ENCODE measurements at regions not wholly inside any gene's neighbourhood (a gene's known extent, or its start where the extent isn't known, plus 50 kb on each side); places are given as distances from the start of the nearest gene placed in this dataset.

DNA sequence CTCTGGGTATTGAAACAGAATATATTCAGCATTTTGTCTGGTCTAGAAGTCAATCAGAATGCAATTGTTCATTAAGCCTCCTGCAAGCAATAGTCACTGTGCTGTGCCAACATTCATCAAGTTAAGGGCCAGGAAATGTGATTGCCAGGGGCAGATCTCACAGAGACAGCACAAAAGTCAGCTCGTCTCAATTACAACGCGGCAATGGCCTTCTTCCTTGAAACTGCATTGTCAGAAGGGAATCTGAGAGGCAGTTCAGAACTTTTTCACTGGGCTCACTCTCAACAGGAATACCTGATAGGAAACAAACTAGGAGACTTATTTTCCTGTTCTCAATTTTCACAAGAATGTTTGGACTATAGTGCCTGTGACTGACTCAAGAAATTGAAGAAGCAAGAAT is 131.1 kb upstream of the NR3C2 start:
- no peaks in the 10 kb centered on the region for H3K4me1 ChIP-seq (ENCODE audit: insufficient read depth, low read length)
- no peak overlapping the region for H3K4me3 ChIP-seq (replicated peaks in 1 of 3; ENCODE audit: insufficient read depth in 1 of 3, low read depth in 2 of 3, low read length in 3 of 3)
- H3K27me3 ChIP-seq (ENCODE audit: control insufficient read depth in 1 of 2, insufficient read depth in 2 of 2, low read length in 2 of 2), result no peaks in the 10 kb centered on the region
- no peak overlapping the region for H2AFZ ChIP-seq (ENCODE audit: low read length)
- DNase-seq (ENCODE audit: low spot score) (no peak), ATAC-seq (no peak), FAIRE-seq (no peak)
- BruUV-seq (replicated peaks), result no TSS peak
- H4K20me1 ChIP-seq (ENCODE audit: insufficient read depth, low read length), result no peaks in the 10 kb centered on the region
- H3K9ac ChIP-seq (ENCODE audit: insufficient read depth, low read depth, low read length), result no peak overlapping the region
- no peaks in the 10 kb centered on the region for H3K79me2 ChIP-seq (ENCODE audit: insufficient read depth, low read length)
- 6% methylated on average over 3 of the region's 3 CpGs for whole genome bisulfite sequencing (ENCODE audit: low lambda C conversion rate)
- CTCF ChIA-PET (ENCODE audit: low intra/inter-chr PET ratio, low total read pairs), result no interaction called here
- in situ Hi-C loops (cut with HindIII; ENCODE audit: extremely low pct_ligation_motif_present, low pct_unique_long_range_greater_than_20kb) (no loop called here), intact Hi-C loops (cut with micrococcal nuclease; ENCODE audit: unreplicated experiment) (no loop called here)
- peaks cover 12% of the 10 kb centered on the region for H3K9me3 ChIP-seq (ENCODE audit: low read length)
- TF ChIP-seq, protein P1, sequence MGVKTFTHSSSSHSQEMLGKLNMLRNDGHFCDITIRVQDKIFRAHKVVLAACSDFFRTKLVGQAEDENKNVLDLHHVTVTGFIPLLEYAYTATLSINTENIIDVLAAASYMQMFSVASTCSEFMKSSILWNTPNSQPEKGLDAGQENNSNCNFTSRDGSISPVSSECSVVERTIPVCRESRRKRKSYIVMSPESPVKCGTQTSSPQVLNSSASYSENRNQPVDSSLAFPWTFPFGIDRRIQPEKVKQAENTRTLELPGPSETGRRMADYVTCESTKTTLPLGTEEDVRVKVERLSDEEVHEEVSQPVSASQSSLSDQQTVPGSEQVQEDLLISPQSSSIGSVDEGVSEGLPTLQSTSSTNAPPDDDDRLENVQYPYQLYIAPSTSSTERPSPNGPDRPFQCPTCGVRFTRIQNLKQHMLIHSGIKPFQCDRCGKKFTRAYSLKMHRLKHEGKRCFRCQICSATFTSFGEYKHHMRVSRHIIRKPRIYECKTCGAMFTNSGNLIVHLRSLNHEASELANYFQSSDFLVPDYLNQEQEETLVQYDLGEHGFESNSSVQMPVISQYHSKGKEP (CRISPR knock-in tag; IDR thresholded peaks at IDR 0.05), result no peak
- TF ChIP-seq NFE2L1 (CRISPR knock-in tag; IDR thresholded peaks at IDR 0.05; ENCODE audit: borderline replicate concordance), result no peak
- TF ChIP-seq ZSCAN29 (CRISPR knock-in tag; conservative IDR thresholded peaks at IDR 0.05), result no peak
- no peak overlapping the region for H3K27ac ChIP-seq (ENCODE audit: extremely low read length, insufficient read depth, low read length)
- H3K4me2 ChIP-seq (ENCODE audit: low read depth, low read length), result no peak overlapping the region
- POLR2A ChIA-PET, result no interaction called here
- no peaks in the 10 kb centered on the region for H3K36me3 ChIP-seq (replicated peaks in 1 of 2; ENCODE audit: control insufficient read depth in 1 of 2, insufficient read depth in 2 of 2, low read length in 2 of 2)

DNA sequence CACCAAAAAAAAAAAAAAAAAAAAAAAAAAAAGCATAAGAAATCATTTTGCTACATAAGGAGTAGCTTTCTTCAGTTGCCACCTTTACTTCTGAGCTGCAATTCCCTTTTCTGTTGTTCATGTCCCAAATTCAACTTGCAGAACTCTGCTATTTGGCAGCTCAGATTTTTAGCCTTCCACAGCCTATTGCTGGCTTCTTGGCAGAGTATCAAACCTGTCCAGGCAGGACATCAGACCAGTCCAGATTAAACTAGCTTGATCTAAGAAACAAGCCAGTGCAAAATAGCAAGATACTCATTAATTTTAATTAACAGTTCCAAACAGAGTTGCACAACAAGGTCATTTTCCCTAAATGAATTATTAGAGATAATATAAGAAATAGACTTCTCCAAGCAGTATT is 123.6 kb upstream of the NR3C2 start:
- FAIRE-seq, result no peak
- H3K4me1 ChIP-seq (ENCODE audit: insufficient read depth, low read length), result no peaks in the 10 kb centered on the region
- no TSS peak for BruUV-seq (replicated peaks)
- H3K4me3 ChIP-seq (replicated peaks in 1 of 3; ENCODE audit: insufficient read depth in 1 of 3, low read depth in 2 of 3, low read length in 3 of 3), result no peak overlapping the region
- no peak overlapping the region for H3K9ac ChIP-seq (ENCODE audit: insufficient read depth, low read depth, low read length)
- no peaks in the 10 kb centered on the region for H3K27me3 ChIP-seq (ENCODE audit: control insufficient read depth in 1 of 2, insufficient read depth in 2 of 2, low read length in 2 of 2)
- no peak overlapping the region for H2AFZ ChIP-seq (ENCODE audit: low read length)
- ATAC-seq, result no peak
- H3K79me2 ChIP-seq (ENCODE audit: insufficient read depth, low read length), result no peaks in the 10 kb centered on the region
- H3K36me3 ChIP-seq (replicated peaks in 1 of 2; ENCODE audit: control insufficient read depth in 1 of 2, insufficient read depth in 2 of 2, low read length in 2 of 2), result no peaks in the 10 kb centered on the region
- no peaks in the 10 kb centered on the region for H4K20me1 ChIP-seq (ENCODE audit: insufficient read depth, low read length)
- H3K4me2 ChIP-seq (ENCODE audit: low read depth, low read length), result no peak overlapping the region
- intact Hi-C loops (cut with micrococcal nuclease; ENCODE audit: unreplicated experiment) (no loop called here), in situ Hi-C loops (cut with HindIII; ENCODE audit: extremely low pct_ligation_motif_present, low pct_unique_long_range_greater_than_20kb) (no loop called here)
- H3K9me3 ChIP-seq (ENCODE audit: low read length), result peaks cover 12% of the 10 kb centered on the region
- ChIA-PET POLR2A (no interaction called here), CTCF (ENCODE audit: low intra/inter-chr PET ratio, low total read pairs) (no interaction called here)
- DNase-seq (ENCODE audit: low spot score), result no peak
- H3K27ac ChIP-seq (ENCODE audit: extremely low read length, insufficient read depth, low read length), result no peak overlapping the region
- TF ChIP-seq, protein P2, sequence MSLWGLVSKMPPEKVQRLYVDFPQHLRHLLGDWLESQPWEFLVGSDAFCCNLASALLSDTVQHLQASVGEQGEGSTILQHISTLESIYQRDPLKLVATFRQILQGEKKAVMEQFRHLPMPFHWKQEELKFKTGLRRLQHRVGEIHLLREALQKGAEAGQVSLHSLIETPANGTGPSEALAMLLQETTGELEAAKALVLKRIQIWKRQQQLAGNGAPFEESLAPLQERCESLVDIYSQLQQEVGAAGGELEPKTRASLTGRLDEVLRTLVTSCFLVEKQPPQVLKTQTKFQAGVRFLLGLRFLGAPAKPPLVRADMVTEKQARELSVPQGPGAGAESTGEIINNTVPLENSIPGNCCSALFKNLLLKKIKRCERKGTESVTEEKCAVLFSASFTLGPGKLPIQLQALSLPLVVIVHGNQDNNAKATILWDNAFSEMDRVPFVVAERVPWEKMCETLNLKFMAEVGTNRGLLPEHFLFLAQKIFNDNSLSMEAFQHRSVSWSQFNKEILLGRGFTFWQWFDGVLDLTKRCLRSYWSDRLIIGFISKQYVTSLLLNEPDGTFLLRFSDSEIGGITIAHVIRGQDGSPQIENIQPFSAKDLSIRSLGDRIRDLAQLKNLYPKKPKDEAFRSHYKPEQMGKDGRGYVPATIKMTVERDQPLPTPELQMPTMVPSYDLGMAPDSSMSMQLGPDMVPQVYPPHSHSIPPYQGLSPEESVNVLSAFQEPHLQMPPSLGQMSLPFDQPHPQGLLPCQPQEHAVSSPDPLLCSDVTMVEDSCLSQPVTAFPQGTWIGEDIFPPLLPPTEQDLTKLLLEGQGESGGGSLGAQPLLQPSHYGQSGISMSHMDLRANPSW (CRISPR knock-in tag; IDR thresholded peaks at IDR 0.05; ENCODE audit: borderline replicate concordance), result no peak
- TF ChIP-seq, protein P3, sequence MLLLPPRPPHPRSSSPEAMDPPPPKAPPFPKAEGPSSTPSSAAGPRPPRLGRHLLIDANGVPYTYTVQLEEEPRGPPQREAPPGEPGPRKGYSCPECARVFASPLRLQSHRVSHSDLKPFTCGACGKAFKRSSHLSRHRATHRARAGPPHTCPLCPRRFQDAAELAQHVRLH (CRISPR knock-in tag; IDR thresholded peaks at IDR 0.05; ENCODE audit: borderline replicate concordance, low read depth), result no peak
- TF ChIP-seq HNRNPL (IDR thresholded peaks at IDR 0.05; ENCODE audit: low read depth, low read length) (no peak), ZFY (CRISPR knock-in tag; IDR thresholded peaks at IDR 0.05) (no peak), ZZZ3 (CRISPR knock-in tag; IDR thresholded peaks at IDR 0.05; ENCODE audit: borderline replicate concordance) (no peak), RBM22 (optimal IDR thresholded peaks at IDR 0.05; ENCODE audit: low read length) (no peak), NONO (IDR thresholded peaks at IDR 0.05) (no peak), NONO (CRISPR knock-in tag; conservative IDR thresholded peaks at IDR 0.05) (no peak)
- TF ChIP-seq, protein P4, sequence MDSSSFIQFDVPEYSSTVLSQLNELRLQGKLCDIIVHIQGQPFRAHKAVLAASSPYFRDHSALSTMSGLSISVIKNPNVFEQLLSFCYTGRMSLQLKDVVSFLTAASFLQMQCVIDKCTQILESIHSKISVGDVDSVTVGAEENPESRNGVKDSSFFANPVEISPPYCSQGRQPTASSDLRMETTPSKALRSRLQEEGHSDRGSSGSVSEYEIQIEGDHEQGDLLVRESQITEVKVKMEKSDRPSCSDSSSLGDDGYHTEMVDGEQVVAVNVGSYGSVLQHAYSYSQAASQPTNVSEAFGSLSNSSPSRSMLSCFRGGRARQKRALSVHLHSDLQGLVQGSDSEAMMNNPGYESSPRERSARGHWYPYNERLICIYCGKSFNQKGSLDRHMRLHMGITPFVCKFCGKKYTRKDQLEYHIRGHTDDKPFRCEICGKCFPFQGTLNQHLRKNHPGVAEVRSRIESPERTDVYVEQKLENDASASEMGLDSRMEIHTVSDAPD (CRISPR knock-in tag; IDR thresholded peaks at IDR 0.05), result no peak

Measured in HepG2 (cell line).